SK-N-SH (cell line): ENCODE measurements at regions not wholly inside any gene's neighbourhood (a gene's known extent, or its start where the extent isn't known, plus 50 kb on each side); places are given as distances from the start of the nearest gene placed in this dataset.

Experiments
- CTCF ChIA-PET: fragments of 300-600, 350-600 bp; formaldehyde crosslinking; extraction: SDS; loops from one replicate; lab custom pipeline; 2021; lab: Yijun Ruan, JAX
- POLR2A ChIA-PET: fragments of 350-600 bp; sonication (Branson Sonifier 250); formaldehyde crosslinking; extraction: SDS; loops from one replicate; lab custom pipeline; 2020; ENCODE audit warnings: antibody characterized with exemption, inconsistent platforms; lab: Yijun Ruan, JAX
- DNase-seq: peaks from one replicate; pipeline ENCODE4 v3.0.0; 2012
- H2AFZ ChIP-seq: fragments of 200-600 bp; sonication (generic); 2 replicates; pipeline ENCODE4 v1.8.1; 2016; ENCODE audit warnings: antibody characterized with exemption, mild to moderate bottlenecking, low read depth
- H3F3A ChIP-seq: fragments of 200-600 bp; sonication (generic); replicated peaks from 2 replicates; pipeline ENCODE3; 2016; ENCODE audit warnings: antibody characterized with exemption, mild to moderate bottlenecking; ENCODE audit not compliant: insufficient read depth
- H3K27ac ChIP-seq, 2 experiments: fragments of 200-500 bp in 1 of 2; fragments of 200-600 bp in 1 of 2; sonication (Bioruptor generic) in 1 of 2; sonication (generic), shearing (Covaris generic) in 1 of 2; 2 replicates each; pipeline versions ENCODE4 v1.5.1 to v1.6.1; 2014 to 2016; ENCODE audit warnings: low read depth in 2 of 2, inconsistent platforms in 1 of 2, low read length in 1 of 2, mild to moderate bottlenecking in 1 of 2, mixed read lengths in 1 of 2
- H3K27me3 ChIP-seq: fragments of 200-600 bp; sonication (generic), shearing (Covaris generic); 2 replicates; pipeline ENCODE4 v1.6.1; 2016; ENCODE audit warnings: mixed run types; ENCODE audit not compliant: insufficient read depth
- H3K36me3 ChIP-seq, 2 experiments: fragments of 200-500 bp in 1 of 2; fragments of 200-600 bp in 1 of 2; sonication (Bioruptor generic) in 1 of 2; sonication (generic) in 1 of 2; replicated peaks in 1 of 2; 2 replicates each; pipeline versions ENCODE3 to v1.5.1; 2014 to 2016; ENCODE audit warnings: low read length in 1 of 2, mild to moderate bottlenecking in 1 of 2; ENCODE audit not compliant: insufficient read depth in 2 of 2, control insufficient read depth in 1 of 2
- H3K4me1 ChIP-seq, 2 experiments: fragments of 200-500 bp in 1 of 2; fragments of 200-600 bp in 1 of 2; sonication (Bioruptor generic) in 1 of 2; sonication (generic), shearing (Covaris generic) in 1 of 2; 2 replicates each; pipeline versions ENCODE4 v1.5.1 to v1.6.1; 2014 to 2016; ENCODE audit warnings: low read depth in 1 of 2, low read length in 1 of 2, mixed run types in 1 of 2; ENCODE audit not compliant: insufficient read depth in 2 of 2, control insufficient read depth in 1 of 2
- H3K4me2 ChIP-seq: fragments of 200-600 bp; sonication (generic), shearing (Covaris generic); 2 replicates; pipeline ENCODE4 v1.6.1; 2017; ENCODE audit warnings: mixed run types
- H3K4me3 ChIP-seq, 2 experiments: fragments of 200-500 bp in 1 of 2; fragments of 200-600 bp in 1 of 2; sonication (Bioruptor generic) in 1 of 2; sonication (generic), shearing (Covaris generic) in 1 of 2; 2 replicates each; pipeline versions ENCODE4 v1.5.1 to v1.8.1; 2014 to 2016; ENCODE audit warnings: low read depth in 2 of 2, inconsistent platforms in 1 of 2, low read length in 1 of 2, mild to moderate bottlenecking in 1 of 2, mixed read lengths in 1 of 2, moderate library complexity in 1 of 2
- H3K79me2 ChIP-seq: fragments of 200-600 bp; sonication (generic); 2 replicates; pipeline ENCODE4 v1.8.1; 2017; ENCODE audit warnings: mild to moderate bottlenecking; ENCODE audit not compliant: insufficient read depth
- H3K9ac ChIP-seq: fragments of 200-600 bp; sonication (generic); 2 replicates; pipeline ENCODE4 v1.6.1; 2017; ENCODE audit warnings: mixed run types
- H3K9me2 ChIP-seq: fragments of 200-600 bp; sonication (generic); 2 replicates; pipeline ENCODE4 v1.6.1; 2017; ENCODE audit warnings: mixed run types
- H3K9me3 ChIP-seq: fragments of 200-600 bp; sonication (generic); 2 replicates; pipeline ENCODE4 v1.6.1; 2017; ENCODE audit warnings: mixed run types, mild to moderate bottlenecking, moderate library complexity
- H4K20me1 ChIP-seq: fragments of 200-600 bp; sonication (generic); 2 replicates; pipeline ENCODE4 v1.6.1; 2017; ENCODE audit warnings: mild to moderate bottlenecking, mixed run types; ENCODE audit not compliant: insufficient read depth
- CTCF ChIP-seq: fragments of 200-600 bp; sonication (generic); IDR thresholded peaks from 2 replicates; pipeline ENCODE4 v1.6.1; 2017; ENCODE audit warnings: antibody characterized with exemption, mild to moderate bottlenecking, moderate library complexity
- ELF1 ChIP-seq: IDR thresholded peaks from 2 replicates; pipeline ENCODE4 v1.4.0; 2012
- EP300 ChIP-seq, 2 experiments: IDR thresholded peaks; 2 replicates each; pipeline versions ENCODE4 v1.4.0 to v1.6.1; 2012; ENCODE audit warnings: borderline replicate concordance in 1 of 2, low read depth in 1 of 2, low read length in 1 of 2
- EZH2phosphoT487 ChIP-seq: fragments of 200-600 bp; sonication (generic); IDR thresholded peaks from 2 replicates; pipeline ENCODE4 v1.6.1; 2017; ENCODE audit warnings: low read depth, mixed run types, mild to moderate bottlenecking, antibody characterized with exemption, moderate library complexity, borderline replicate concordance
- FOSL2 ChIP-seq: IDR thresholded peaks from 2 replicates; pipeline ENCODE4 v1.4.0; 2012; ENCODE audit warnings: low read depth, mild to moderate bottlenecking, moderate library complexity, borderline replicate concordance
- FOXM1 ChIP-seq: IDR thresholded peaks from 2 replicates; pipeline ENCODE4 v1.4.0; 2012; ENCODE audit warnings: low read depth, mild to moderate bottlenecking
- GABPA ChIP-seq: IDR thresholded peaks from 2 replicates; pipeline ENCODE4 v1.4.0; 2012; ENCODE audit warnings: low read depth, mild to moderate bottlenecking
- GATA2 ChIP-seq: sonication (generic); formaldehyde crosslinking; IDR thresholded peaks from 2 replicates; pipeline ENCODE4 v1.5.0; 2020; ENCODE audit warnings: mild to moderate bottlenecking, missing genetic modification reagents
- IRF3 ChIP-seq: fragments of 150-350 bp; IDR thresholded peaks from 2 replicates; pipeline ENCODE4 v1.6.1; 2016; ENCODE audit warnings: mild to moderate bottlenecking, low read depth, low read length
- JUND ChIP-seq: IDR thresholded peaks from 2 replicates; pipeline ENCODE4 v1.4.0; 2012
- MAX ChIP-seq: IDR thresholded peaks from 2 replicates; pipeline ENCODE4 v1.4.0; 2012; ENCODE audit warnings: low read depth
- MEF2A ChIP-seq: IDR thresholded peaks from 2 replicates; pipeline ENCODE4 v1.4.0; 2012; ENCODE audit warnings: low read depth, borderline replicate concordance
- MXI1 ChIP-seq: IDR thresholded peaks from 2 replicates; pipeline ENCODE4 v1.6.1; 2012; ENCODE audit warnings: mild to moderate bottlenecking, low read depth, low read length, improper control_type of control experiment
- NRF1 ChIP-seq: IDR thresholded peaks from 2 replicates; pipeline ENCODE4 v1.6.1; 2012; ENCODE audit warnings: low read depth, mild to moderate bottlenecking, low read length
- PBX3 ChIP-seq: IDR thresholded peaks from 2 replicates; pipeline ENCODE4; 2012
- POLR2AphosphoS5 ChIP-seq: IDR thresholded peaks from 2 replicates; pipeline ENCODE4 v1.6.1; 2012; ENCODE audit warnings: low read depth, low read length
- RFX5 ChIP-seq: IDR thresholded peaks from 2 replicates; pipeline ENCODE4 v1.6.1; 2012; ENCODE audit warnings: mild to moderate bottlenecking, improper control_type of control experiment, low read length
- SIN3A ChIP-seq: IDR thresholded peaks from 2 replicates; pipeline ENCODE4 v1.6.1; 2012; ENCODE audit warnings: low read depth, mild to moderate bottlenecking, low read length, moderate library complexity, borderline replicate concordance
- TAF1 ChIP-seq: IDR thresholded peaks from 2 replicates; pipeline ENCODE4 v1.6.1; 2012; ENCODE audit warnings: low read depth, mild to moderate bottlenecking, low read length, moderate library complexity, borderline replicate concordance
- TCF12 ChIP-seq: IDR thresholded peaks from 2 replicates; pipeline ENCODE4 v1.4.0; 2012
- TEAD4 ChIP-seq: IDR thresholded peaks from 2 replicates; pipeline ENCODE4 v1.4.0; 2012; ENCODE audit warnings: mild to moderate bottlenecking, borderline replicate concordance; ENCODE audit not compliant: insufficient read depth
- USF1 ChIP-seq: IDR thresholded peaks from 2 replicates; pipeline ENCODE4 v1.4.0; 2012; ENCODE audit warnings: low read depth, borderline replicate concordance
- USF2 ChIP-seq: fragments of 150-350 bp; IDR thresholded peaks from 2 replicates; pipeline ENCODE4 v1.6.1; 2017; ENCODE audit warnings: antibody characterized with exemption, low read length, low read depth, borderline replicate concordance
- WGBS: methylation state at CpG from one replicate; pipeline ENCODE4 v1.1.6; 2017; ENCODE audit warnings: low lambda C conversion rate; 5-methylcytosine and 5-hydroxymethylcytosine counted together

GRCh38 chr12:83996671-83997070 lies 915.9 kb downstream of the SLC6A15 start:
- POLR2A ChIA-PET: no interaction called here
- Histone ChIP-seq H3K27ac (no peak overlapping the region), H3K9me3 (peaks cover 3% of the 10 kb centered on the region; the same call in 1 of the 2 replicates), H3K4me2 (no peak overlapping the region), H3K4me3 (no peak overlapping the region), H3F3A (peaks cover 5% of the 10 kb centered on the region)
- WGBS: 85% methylated on average over 1 of the region's 1 CpG
- TF ChIP-seq SIN3A (no peak), JUND (peak; percentile 16; the same call in 1 of the 2 replicates), MAX (no peak), USF2 (no peak), NRF1 (no peak), MXI1 (no peak), TCF12 (0 out of 2 replicates have a peak, but pooled peaks have one; percentile 28), EZH2phosphoT487 (no peak), TAF1 (no peak), MEF2A (no peak), POLR2AphosphoS5 (no peak), GABPA (no peak), FOSL2 (no peak)
- TF ChIP-seq, all 33 proteins: peak for 2
- Histone ChIP-seq H3K79me2 (no peaks in the 10 kb centered on the region), H3K36me3 (no peaks in the 10 kb centered on the region), H4K20me1 (no peaks in the 10 kb centered on the region), H3K27me3 (no peaks in the 10 kb centered on the region), H3K9me2 (no peaks in the 10 kb centered on the region), H3K9ac (no peak overlapping the region), H2AFZ (no peak overlapping the region), H3K4me1 (no peaks in the 10 kb centered on the region)
- CTCF ChIA-PET: no interaction called here
- no peak for DNase-seq

- H3K79me2 ChIP-seq: no peaks in the 10 kb centered on the region
- H2AFZ ChIP-seq: peak overlapping the region; percentile 57
- H3K9me3 ChIP-seq: no peaks in the 10 kb centered on the region
- H3K9me2 ChIP-seq: no peaks in the 10 kb centered on the region
- POLR2A ChIA-PET: no interaction called here
- no peak overlapping the region for H3K4me2 ChIP-seq
- no peaks in the 10 kb centered on the region for H3K27me3 ChIP-seq
- peak overlapping the region in 1 of 2 experiments; percentile 73; a peak in 1 of 4 replicates for H3K27ac ChIP-seq
- no peaks in the 10 kb centered on the region for H4K20me1 ChIP-seq
- 48% methylated on average over 2 of the region's 2 CpGs for WGBS
- CTCF ChIA-PET: no interaction called here
- no peak overlapping the region for H3K4me3 ChIP-seq
- H3K36me3 ChIP-seq: no peaks in the 10 kb centered on the region
- no peaks in the 10 kb centered on the region for H3F3A ChIP-seq
- H3K4me1 ChIP-seq: no peaks in the 10 kb centered on the region; a peak in 1 of 4 replicates
- no peak overlapping the region for H3K9ac ChIP-seq
- DNase-seq: no peak
- no peak for TF ChIP-seq NRF1
- peak; percentile 50; the same call in 1 of the 2 replicates for TF ChIP-seq TEAD4
- TF ChIP-seq PBX3: peak; percentile 74
- no peak for TF ChIP-seq ELF1
- no peak for TF ChIP-seq USF1
- no peak for TF ChIP-seq RFX5
- no peak for TF ChIP-seq FOSL2
- peak; percentile 11 to 45; a peak in 1 of 4 replicates for TF ChIP-seq EP300 (IDR thresholded peaks at IDR 0.05; ENCODE audit: borderline replicate concordance in 1 of 2, low read depth in 1 of 2, low read length in 1 of 2)
- TF ChIP-seq TAF1: no peak
- no peak for TF ChIP-seq JUND
- TF ChIP-seq IRF3: no peak
- no peak for TF ChIP-seq SIN3A
- TF ChIP-seq GATA2 (CRISPR knock-in tag): no peak
- TF ChIP-seq MEF2A: no peak
- no peak for TF ChIP-seq FOXM1
- no peak for TF ChIP-seq CTCF
- TF ChIP-seq MXI1: no peak
Measured at GRCh38 chr12:83985084-83985483, 927.5 kb downstream of the SLC6A15 start.
